H54 (cell line): ENCODE measurements at regions not wholly inside any gene's neighbourhood (a gene's known extent, or its start where the extent isn't known, plus 50 kb on each side); places are given as distances from the start of the nearest gene placed in this dataset.

Source experiments
- DNase-seq: peaks from one replicate; pipeline ENCODE4 v3.0.0; 2011; ENCODE audit warnings: low spot score, mixed read lengths; ENCODE audit not compliant: insufficient read length
- FAIRE-seq: peaks from 3 replicates; lab custom pipeline; 2011; peaks lifted over from hg19 to GRCh38; lab: Jason Lieb, UNC
- POLR2A ChIP-seq: IDR thresholded peaks from 2 replicates; pipeline ENCODE4 v1.6.1; 2011; ENCODE audit warnings: low read depth, mild to moderate bottlenecking, low read length

DNA sequence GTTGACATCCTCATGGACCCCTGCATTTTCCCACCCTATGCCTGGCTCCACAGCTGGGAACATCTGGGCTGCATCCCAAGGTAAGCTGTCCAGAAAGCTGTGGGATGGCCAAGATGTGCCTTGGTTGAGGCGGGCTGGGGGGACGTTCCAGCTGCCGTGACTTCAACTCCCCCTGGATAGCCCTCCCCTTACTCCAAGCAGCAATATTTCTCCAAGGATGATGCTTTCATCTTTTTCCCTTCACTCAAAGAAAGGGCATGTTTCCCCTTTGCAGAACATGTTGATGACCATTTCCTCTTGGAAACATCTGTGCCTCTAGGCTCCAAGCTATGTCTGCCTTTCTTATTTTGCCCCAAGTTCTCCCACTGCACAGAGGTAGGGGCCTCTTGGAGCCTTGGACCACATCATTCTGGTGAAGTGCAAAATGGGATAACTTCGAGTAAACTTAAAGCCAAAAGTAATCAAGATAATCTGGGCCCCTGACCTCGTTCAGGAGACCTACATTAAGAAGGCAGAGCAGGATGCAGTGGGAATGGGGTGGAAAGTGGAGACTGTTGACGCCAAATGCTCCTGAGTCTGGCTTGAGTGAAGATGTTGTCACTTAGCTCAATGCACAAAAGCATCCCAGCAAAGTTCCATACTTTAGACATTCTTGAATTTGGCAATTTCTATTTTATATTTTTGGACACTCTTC lies 175.2 kb downstream of the GAS1 start:
- DNase-seq, result no peak
- no peak for TF ChIP-seq POLR2A
- no peak for FAIRE-seq

DNA sequence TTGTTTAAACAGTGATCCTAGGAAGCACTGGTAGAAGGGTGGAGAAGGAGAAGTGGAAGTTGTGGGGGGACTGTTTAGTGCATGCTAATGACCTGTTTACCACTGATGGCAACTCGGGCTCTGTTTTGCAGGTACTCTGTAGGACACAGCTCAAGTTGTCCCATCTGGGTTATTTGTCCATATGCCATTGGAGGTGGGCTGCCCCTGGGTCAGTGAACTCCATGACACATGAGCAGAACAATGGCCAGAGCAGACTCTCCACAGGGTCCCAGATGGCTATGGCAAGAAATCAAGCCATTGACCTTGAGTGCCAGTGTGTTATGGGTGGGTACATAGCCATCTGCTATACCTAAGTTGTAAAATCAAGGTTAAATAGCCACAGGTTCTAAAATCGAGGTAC lies 175.9 kb downstream of the GAS1 start:
- no peak for TF ChIP-seq POLR2A
- no peak for FAIRE-seq
- no peak for DNase-seq

DNA sequence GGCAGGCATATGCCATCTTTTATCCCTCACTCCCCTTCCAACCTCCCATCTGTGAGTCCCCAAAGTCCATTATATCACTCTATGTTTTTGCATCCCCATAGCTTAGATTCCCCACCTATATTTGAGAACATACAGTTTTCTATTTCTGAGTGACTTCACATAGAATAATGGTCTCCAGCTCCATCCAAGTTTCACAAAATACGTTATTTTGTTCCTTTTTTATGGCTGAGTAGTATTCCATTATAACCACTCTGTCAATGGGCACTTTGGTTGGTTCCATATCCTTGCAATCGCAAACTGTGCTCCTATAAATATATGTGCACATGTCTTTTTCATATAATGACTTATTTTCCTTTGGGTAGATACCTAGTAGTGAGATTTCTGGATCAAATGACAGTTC lies 178.6 kb downstream of the GAS1 start:
- no peak for DNase-seq
- no peak for FAIRE-seq
- TF ChIP-seq POLR2A, result no peak

DNA sequence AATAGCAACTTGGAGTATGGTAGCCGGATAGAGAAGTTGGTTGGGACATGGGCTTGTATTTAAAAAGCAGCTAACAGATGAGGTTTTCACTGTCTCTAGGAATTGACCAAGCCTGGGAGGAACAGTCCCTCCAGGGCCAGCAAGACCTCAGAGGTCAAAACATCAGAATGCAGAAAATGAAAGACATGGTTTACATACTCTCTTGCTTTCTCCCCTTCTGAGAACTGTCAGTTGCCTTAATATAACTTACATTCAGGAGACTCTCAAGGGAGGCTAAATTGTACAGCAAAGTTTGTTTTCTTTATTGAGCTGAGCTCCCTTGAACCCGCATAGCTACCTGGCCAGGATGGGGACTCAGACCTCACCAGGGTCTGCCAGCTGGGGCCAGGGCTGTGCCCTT lies 179.3 kb downstream of the GAS1 start:
- TF ChIP-seq POLR2A, result no peak
- FAIRE-seq (no peak), DNase-seq (no peak)

- no peak for TF ChIP-seq POLR2A
- FAIRE-seq, result no peak
Observed at GRCh38 chr9:86767373-86767772, 179.9 kb downstream of the GAS1 start.

GRCh38 chr9:86766912-86767311 lies 180.4 kb downstream of the GAS1 start:
- FAIRE-seq (peak; percentile 99), DNase-seq (peak; percentile 97)
- TF ChIP-seq POLR2A, result no peak

More at GRCh38 chr9:86767373-86767772, 179.9 kb downstream of the GAS1 start:
- no peak for DNase-seq

DNA sequence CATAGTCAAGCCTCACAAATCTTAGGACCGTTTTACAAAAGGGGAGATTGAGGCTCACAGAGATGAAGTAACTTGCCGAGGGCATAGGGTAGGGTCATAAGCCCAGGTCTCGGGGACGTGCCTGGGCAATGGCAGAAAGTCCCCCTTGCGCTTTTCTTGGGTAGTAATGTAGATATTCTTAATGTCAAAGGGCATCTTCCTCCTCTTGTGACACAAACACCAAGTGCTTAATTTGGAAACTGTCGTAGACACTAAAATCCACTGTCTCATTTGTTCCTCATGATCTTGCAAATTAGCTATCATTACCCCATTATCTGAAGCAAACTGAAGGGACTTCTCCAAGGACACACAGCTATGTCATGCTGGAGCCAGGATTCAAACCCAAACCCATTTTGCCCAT lies 180.8 kb downstream of the GAS1 start:
- DNase-seq (no peak), FAIRE-seq (no peak)
- no peak for TF ChIP-seq POLR2A

- DNase-seq, result no peak
- FAIRE-seq, result no peak
- TF ChIP-seq POLR2A, result no peak
Observed at GRCh38 chr9:86765746-86766430, 181.4 kb downstream of the GAS1 start.

GRCh38 chr9:86764671-86765343 lies 182.5 kb downstream of the GAS1 start:
- no peak for TF ChIP-seq POLR2A
- FAIRE-seq, result peak; percentile 58

GRCh38 chr9:86764221-86764624 lies 183.1 kb downstream of the GAS1 start:
- TF ChIP-seq POLR2A, result no peak
- DNase-seq (no peak), FAIRE-seq (no peak)

More at GRCh38 chr9:86764671-86765343, 182.5 kb downstream of the GAS1 start:
- no peak for DNase-seq

GRCh38 chr9:86763791-86764190 lies 183.5 kb downstream of the GAS1 start:
- DNase-seq (no peak), FAIRE-seq (no peak)
- TF ChIP-seq POLR2A, result no peak

- TF ChIP-seq POLR2A, result no peak
- no peak for FAIRE-seq
- no peak for DNase-seq
Observed at GRCh38 chr9:86757382-86757720, 190.0 kb downstream of the GAS1 start.

GRCh38 chr9:86756576-86757381 lies 190.5 kb downstream of the GAS1 start:
- FAIRE-seq, result no peak
- no peak for DNase-seq
- no peak for TF ChIP-seq POLR2A

GRCh38 chr9:86755561-86755941 lies 191.8 kb downstream of the GAS1 start:
- no peak for TF ChIP-seq POLR2A
- FAIRE-seq (no peak), DNase-seq (no peak)
